Lung (tissue), 11 donors: ENCODE measurements at regions not wholly inside any gene's neighbourhood (a gene's known extent, or its start where the extent isn't known, plus 50 kb on each side); places are given as distances from the start of the nearest gene placed in this dataset.

Experiments
- ATAC-seq: fragments of 200-7000 bp; cut with Tn5 transposase; one replicate; pipeline ENCODE4 v1.9.1; 2020; ENCODE audit warnings: moderate number of reproducible peaks; ENCODE audit not compliant: insufficient read depth, low FRiP score
- DNase-seq, 3 donors: peaks; one replicate each; pipeline ENCODE4 v3.0.0-alpha.2; 2013 to 2017
- H3K27ac ChIP-seq, 2 donors: one replicate each; pipeline ENCODE4 v1.5.1; 2013; ENCODE audit warnings: mild to moderate bottlenecking in 2 of 2, moderate library complexity in 2 of 2, control low read depth in 1 of 2, inconsistent platforms in 1 of 2, low read depth in 1 of 2, low read length in 1 of 2
- H3K27me3 ChIP-seq, 3 donors: one replicate each; pipeline ENCODE4 v1.5.1; 2013; ENCODE audit warnings: low read length in 2 of 3; ENCODE audit not compliant: control insufficient read depth in 3 of 3, insufficient read depth in 3 of 3
- H3K36me3 ChIP-seq, 4 donors: one replicate each; pipeline ENCODE4 v1.5.1; 2013; ENCODE audit warnings: low read length in 4 of 4, mild to moderate bottlenecking in 1 of 4, moderate library complexity in 1 of 4; ENCODE audit not compliant: control insufficient read depth in 4 of 4, insufficient read depth in 4 of 4
- H3K4me1 ChIP-seq, 5 donors: one replicate each; pipeline ENCODE4 v1.5.1; 2013; ENCODE audit warnings: low read length in 5 of 5, mild to moderate bottlenecking in 2 of 5, moderate library complexity in 1 of 5; ENCODE audit not compliant: control insufficient read depth in 5 of 5, insufficient read depth in 5 of 5
- H3K4me3 ChIP-seq: one replicate; pipeline ENCODE4 v1.5.1; 2013; ENCODE audit warnings: mild to moderate bottlenecking, control low read depth, moderate library complexity
- H3K9ac ChIP-seq, 2 donors: one replicate each; pipeline ENCODE4 v1.5.1; 2013; ENCODE audit warnings: low read length in 2 of 2, control low read depth in 1 of 2; ENCODE audit not compliant: insufficient read depth in 1 of 2
- H3K9me3 ChIP-seq, 4 donors: one replicate each; pipeline ENCODE4 v1.5.1; 2013; ENCODE audit warnings: low read length in 3 of 4, mild to moderate bottlenecking in 1 of 4, moderate library complexity in 1 of 4; ENCODE audit not compliant: control insufficient read depth in 4 of 4, insufficient read depth in 3 of 4
- CTCF ChIP-seq: IDR thresholded peaks from 2 replicates; pipeline ENCODE4 v1.5.1; 2012; ENCODE audit warnings: mild to moderate bottlenecking; ENCODE audit errors: control extremely low read depth, extremely low read depth
- WGBS, 2 donors: extraction: QIAGEN DNeasy Blood & Tissue Kit; methylation state at CpG; one replicate each; pipeline ENCODE4 v1.1.7; 2013; 5-methylcytosine and 5-hydroxymethylcytosine counted together
- donor health status: control.
- donor health status: control.
- donor health status: Bipolar disorder and iron deficiency.
- donor health status: healthy.
- donor health status: DM: yes; HTN: yes; CAD: no.

DNA sequence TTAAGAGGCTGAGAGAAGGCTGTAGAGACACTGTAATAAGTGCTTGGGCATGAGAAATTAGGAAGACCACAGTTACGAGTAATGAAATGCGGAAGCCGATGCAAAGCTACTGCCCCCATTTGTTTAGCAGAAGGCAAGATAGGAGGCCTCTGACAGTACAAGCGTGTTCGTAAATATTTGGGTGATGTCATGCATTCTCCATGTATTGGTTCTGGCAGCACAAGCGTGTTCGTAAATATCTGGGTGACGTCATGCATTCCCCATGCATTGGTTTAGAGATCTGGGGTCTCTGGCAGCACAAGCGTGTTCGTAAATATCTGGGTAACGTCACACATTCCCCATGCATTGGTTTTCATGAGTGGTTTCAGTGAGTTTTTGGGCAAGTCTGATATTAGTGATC, 661.5 kb upstream of the FRG1 start:
- no peak for DNase-seq
- H3K27ac ChIP-seq = no peak overlapping the region
- H3K4me1 ChIP-seq = no peaks in the 10 kb centered on the region
- no peaks in the 10 kb centered on the region for H3K36me3 ChIP-seq
- no peak for ATAC-seq
- TF ChIP-seq CTCF = no peak
- no peaks in the 10 kb centered on the region for H3K27me3 ChIP-seq
- no peak overlapping the region for H3K9ac ChIP-seq
- WGBS, 2 donors = 85 to 89% methylated on average over 11 of the region's 11 CpGs
- peaks cover 0 to 2% (median 0%) of the 10 kb centered on the region in 4 donors for H3K9me3 ChIP-seq
- no peak overlapping the region for H3K4me3 ChIP-seq

- Histone ChIP-seq H3K9me3 (no peaks in the 10 kb centered on the region), H3K4me1 (no peaks in the 10 kb centered on the region), H3K36me3 (no peaks in the 10 kb centered on the region), H3K27me3 (no peaks in the 10 kb centered on the region), H3K9ac (no peak overlapping the region), H3K27ac (no peak overlapping the region), H3K4me3 (no peak overlapping the region)
- 66 to 74% methylated on average over 8 of the region's 8 CpGs for WGBS, 2 donors
- DNase-seq (no peak), ATAC-seq (no peak)
- no peak for TF ChIP-seq CTCF
Observed at GRCh38 chr4:189285377-189285776, 655.3 kb upstream of the FRG1 start.

GRCh38 chr4:189291939-189292338, 648.7 kb upstream of the FRG1 start:
- no peak for DNase-seq
- H3K9me3 ChIP-seq = no peaks in the 10 kb centered on the region
- no peak for ATAC-seq
- no peak overlapping the region for H3K4me3 ChIP-seq
- H3K27ac ChIP-seq = no peak overlapping the region
- H3K9ac ChIP-seq = no peak overlapping the region
- TF ChIP-seq CTCF = no peak
- H3K27me3 ChIP-seq = no peaks in the 10 kb centered on the region
- no peaks in the 10 kb centered on the region for H3K36me3 ChIP-seq
- no peaks in the 10 kb centered on the region for H3K4me1 ChIP-seq

DNA sequence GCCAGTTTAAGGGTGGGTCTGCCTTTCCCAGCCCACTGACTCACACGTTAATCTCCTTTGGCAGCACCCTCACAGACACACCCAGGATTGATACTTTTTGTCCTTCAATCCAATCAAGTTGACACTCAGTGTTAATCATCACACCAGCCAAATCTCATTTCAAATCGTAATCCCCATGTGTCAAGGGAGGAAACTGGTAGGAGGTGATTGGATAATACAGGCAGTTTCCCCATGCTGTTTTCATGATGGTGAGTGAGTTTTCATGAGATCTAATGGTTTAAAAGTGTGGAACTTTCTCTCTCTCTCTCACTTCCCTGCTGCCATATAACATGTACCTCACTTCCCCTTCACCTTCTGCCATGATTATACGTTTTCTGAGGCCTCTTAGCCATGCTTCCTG, 647.2 kb upstream of the FRG1 start:
- TF ChIP-seq CTCF = no peak
- Histone ChIP-seq H3K4me1 (no peaks in the 10 kb centered on the region), H3K4me3 (no peak overlapping the region), H3K9ac (no peak overlapping the region), H3K27me3 (no peaks in the 10 kb centered on the region), H3K9me3 (no peaks in the 10 kb centered on the region), H3K27ac (no peak overlapping the region), H3K36me3 (no peaks in the 10 kb centered on the region)
- DNase-seq = no peak
- ATAC-seq = no peak
- 44 to 53% methylated on average over 3 of the region's 3 CpGs for WGBS, 2 donors
